GM12878 (cell line): ENCODE measurements at regions not wholly inside any gene's neighbourhood (a gene's known extent, or its start where the extent isn't known, plus 50 kb on each side); places are given as distances from the start of the nearest gene placed in this dataset.

Source experiments
- BCL11A ChIP-seq: IDR thresholded peaks from 2 replicates; pipeline ENCODE4 v1.6.1; 2011; ENCODE audit warnings: low read depth, low read length
- BCL3 ChIP-seq: IDR thresholded peaks from 2 replicates; pipeline ENCODE4 v1.6.1; 2011; ENCODE audit warnings: borderline replicate concordance, low read depth, mild to moderate bottlenecking, moderate library complexity, low read length; ENCODE audit not compliant: insufficient read depth, poor library complexity, severe bottlenecking
- CEBPB ChIP-seq, 2 experiments: fragments of 150-350 bp in 1 of 2; IDR thresholded peaks; 2 replicates each; pipeline ENCODE4 v1.6.1; 2012 to 2014; ENCODE audit warnings: low read depth in 2 of 2, low read length in 2 of 2, borderline replicate concordance in 1 of 2, inconsistent platforms in 1 of 2
- CREM ChIP-seq: IDR thresholded peaks from 2 replicates; pipeline ENCODE4 v1.6.1; 2014; ENCODE audit warnings: antibody characterized with exemption, low read depth
- EED ChIP-seq: sonication (generic); IDR thresholded peaks from 2 replicates; pipeline ENCODE4 v1.6.1; 2016; ENCODE audit warnings: antibody characterized with exemption, low read depth
- ELK1 ChIP-seq: IDR thresholded peaks from 2 replicates; pipeline ENCODE4 v1.6.1; 2012; ENCODE audit warnings: low read depth, low read length, improper control_type of control experiment
- FOXM1 ChIP-seq: IDR thresholded peaks from 2 replicates; pipeline ENCODE4 v1.6.1; 2012; ENCODE audit warnings: low read depth, mild to moderate bottlenecking, inconsistent platforms, low read length, moderate library complexity
- HSF1 ChIP-seq: fragments of 150-350 bp; IDR thresholded peaks from 2 replicates; pipeline ENCODE4 v1.6.1; 2014; ENCODE audit warnings: mild to moderate bottlenecking, low read depth, low read length
- KLF5 ChIP-seq: fragments of 450-650 bp; IDR thresholded peaks from 2 replicates; pipeline ENCODE4 v1.6.1; 2014; ENCODE audit warnings: mild to moderate bottlenecking; ENCODE audit not compliant: partially characterized antibody
- MEF2A ChIP-seq: IDR thresholded peaks from 2 replicates; pipeline ENCODE4 v1.6.1; 2011; ENCODE audit warnings: low read depth, mild to moderate bottlenecking, low read length, moderate library complexity; ENCODE audit not compliant: insufficient read depth
- NRF1 ChIP-seq: conservative IDR thresholded peaks from 2 replicates; pipeline ENCODE4 v1.6.1; 2011; ENCODE audit warnings: mild to moderate bottlenecking, low read depth, low read length, improper control_type of control experiment
- PKNOX1 ChIP-seq: fragments of 450-650 bp; IDR thresholded peaks from 2 replicates; pipeline ENCODE4 v1.6.1; 2016; ENCODE audit warnings: mild to moderate bottlenecking
- RAD21 ChIP-seq: IDR thresholded peaks from 2 replicates; pipeline ENCODE4 v1.6.1; 2011; ENCODE audit warnings: mild to moderate bottlenecking, low read depth, low read length, moderate library complexity; ENCODE audit not compliant: insufficient read depth
- RB1 ChIP-seq: fragments of 450-650 bp; formaldehyde crosslinking; IDR thresholded peaks from 2 replicates; pipeline ENCODE4 v1.6.1; 2017; ENCODE audit warnings: mild to moderate bottlenecking, borderline replicate concordance
- SKIL ChIP-seq: fragments of 450-650 bp; IDR thresholded peaks from 2 replicates; pipeline ENCODE4 v1.6.1; 2017; ENCODE audit warnings: mild to moderate bottlenecking, low read depth, inconsistent platforms; ENCODE audit not compliant: poor library complexity, severe bottlenecking
- TBL1XR1 ChIP-seq: IDR thresholded peaks from 2 replicates; pipeline ENCODE4 v1.6.1; 2012; ENCODE audit warnings: low read depth, low read length, improper control_type of control experiment
- WRNIP1 ChIP-seq: IDR thresholded peaks from 2 replicates; pipeline ENCODE4 v1.6.1; 2011; ENCODE audit warnings: low read depth, low read length, improper control_type of control experiment, borderline replicate concordance
- ZBTB33 ChIP-seq: fragments of 450-650 bp; IDR thresholded peaks from 2 replicates; pipeline ENCODE4 v1.6.1; 2017; ENCODE audit warnings: mild to moderate bottlenecking

GRCh38 chr5:68424799-68425537, 209.4 kb downstream of the PIK3R1 start (continued):
- TF ChIP-seq SKIL (peak; percentile 74), WRNIP1 (no peak), MEF2A (no peak), EED (peak; percentile 47; the same call in 1 of the 2 replicates), RAD21 (no peak), CREM (0 out of 2 replicates have a peak, but pooled peaks have one; percentile 25), BCL11A (0 out of 2 replicates have a peak, but pooled peaks have one; percentile 34), CEBPB (IDR thresholded peaks at IDR 0.05; ENCODE audit: borderline replicate concordance in 1 of 2, low read depth in 2 of 2, low read length in 2 of 2) (no peak), KLF5 (no peak), ZBTB33 (no peak), FOXM1 (peak; percentile 54; the same call in 1 of the 2 replicates), TBL1XR1 (0 out of 2 replicates have a peak, but pooled peaks have one; percentile 55), BCL3 (no peak), NRF1 (no peak), HSF1 (no peak), RB1 (no peak), PKNOX1 (peak; percentile 67; the same call in 1 of the 2 replicates), ELK1 (no peak)
